Erythroblast (primary cell): ENCODE measurements at regions not wholly inside any gene's neighbourhood (a gene's known extent, or its start where the extent isn't known, plus 50 kb on each side); places are given as distances from the start of the nearest gene placed in this dataset.

Experiments
- GATA1 ChIP-seq: IDR thresholded peaks from 2 replicates; pipeline ENCODE4 v1.6.1; 2011; ENCODE audit warnings: low read depth, mild to moderate bottlenecking, control low read depth, low read length, moderate library complexity
- POLR2A ChIP-seq: IDR thresholded peaks from 2 replicates; pipeline ENCODE4 v1.6.1; 2011; ENCODE audit warnings: mild to moderate bottlenecking, low read length

- TF ChIP-seq POLR2A: no peak
- TF ChIP-seq GATA1: no peak
Observed at GRCh38 chr20:60974441-60974945, 277.6 kb upstream of the CDH4 start.
